Peyer's patch (tissue), 4 donors: ENCODE measurements at regions not wholly inside any gene's neighbourhood (a gene's known extent, or its start where the extent isn't known, plus 50 kb on each side); places are given as distances from the start of the nearest gene placed in this dataset.

Experiments used
- CTCF ChIP-seq, 6 experiments: fragments of 450-650 bp in 4 of 6; fragments of 200-600 bp in 2 of 6; sonication (generic) in 1 of 6; IDR thresholded peaks; one replicate each; pipeline ENCODE4 v1.5.1; 2017 to 2019; ENCODE audit warnings: antibody characterized with exemption in 6 of 6, mild to moderate bottlenecking in 3 of 6, moderate library complexity in 1 of 6
- POLR2A ChIP-seq, 2 donors: fragments of 450-650 bp; IDR thresholded peaks; one replicate each; pipeline ENCODE4 v1.5.1; 2017; ENCODE audit warnings: antibody characterized with exemption in 2 of 2, mild to moderate bottlenecking in 2 of 2, moderate library complexity in 2 of 2

GRCh38 chr7:113751547-113751946 lies 167.3 kb downstream of the PPP1R3A start:
- TF ChIP-seq CTCF (IDR thresholded peaks at IDR 0.05) (no peak), POLR2A (IDR thresholded peaks at IDR 0.05) (no peak)
